Choroid plexus epithelial cell (primary cell): ENCODE measurements at regions not wholly inside any gene's neighbourhood (a gene's known extent, or its start where the extent isn't known, plus 50 kb on each side); places are given as distances from the start of the nearest gene placed in this dataset.

Experiments used
- DNase-seq: peaks from one replicate; pipeline ENCODE4 v3.0.0-alpha.2; 2010; ENCODE audit warnings: low read depth
- H3K4me3 ChIP-seq: 2 replicates; pipeline ENCODE4 v1.5.1; 2011; ENCODE audit warnings: low read depth, mild to moderate bottlenecking, control low read depth, low read length, moderate library complexity
- TF ChIP-seq, protein P1 (sequence below): conservative IDR thresholded peaks from 2 replicates; pipeline ENCODE4 v1.5.1; 2011; ENCODE audit warnings: low read depth, mild to moderate bottlenecking, control low read depth, inconsistent platforms, low read length, moderate library complexity

DNA sequence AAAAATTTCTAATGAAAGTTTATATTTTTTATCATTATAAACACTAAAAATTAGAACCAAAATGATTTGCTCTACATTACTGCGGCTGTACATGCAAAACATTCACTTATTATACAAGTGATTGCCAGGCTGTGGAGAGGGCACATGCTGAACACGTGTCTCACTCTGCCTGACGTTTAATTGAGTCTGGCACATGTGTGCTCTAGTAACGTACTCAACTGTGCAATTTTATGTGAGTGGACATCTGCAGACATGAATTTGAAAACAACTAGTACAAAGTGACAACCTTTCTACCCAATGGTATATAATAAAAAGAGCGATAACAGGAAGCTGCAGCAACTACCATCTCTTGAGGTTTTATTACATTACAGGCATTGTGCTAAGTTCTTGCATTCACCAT lies 341.4 kb downstream of the KLF12 start:
- TF ChIP-seq, protein P1, sequence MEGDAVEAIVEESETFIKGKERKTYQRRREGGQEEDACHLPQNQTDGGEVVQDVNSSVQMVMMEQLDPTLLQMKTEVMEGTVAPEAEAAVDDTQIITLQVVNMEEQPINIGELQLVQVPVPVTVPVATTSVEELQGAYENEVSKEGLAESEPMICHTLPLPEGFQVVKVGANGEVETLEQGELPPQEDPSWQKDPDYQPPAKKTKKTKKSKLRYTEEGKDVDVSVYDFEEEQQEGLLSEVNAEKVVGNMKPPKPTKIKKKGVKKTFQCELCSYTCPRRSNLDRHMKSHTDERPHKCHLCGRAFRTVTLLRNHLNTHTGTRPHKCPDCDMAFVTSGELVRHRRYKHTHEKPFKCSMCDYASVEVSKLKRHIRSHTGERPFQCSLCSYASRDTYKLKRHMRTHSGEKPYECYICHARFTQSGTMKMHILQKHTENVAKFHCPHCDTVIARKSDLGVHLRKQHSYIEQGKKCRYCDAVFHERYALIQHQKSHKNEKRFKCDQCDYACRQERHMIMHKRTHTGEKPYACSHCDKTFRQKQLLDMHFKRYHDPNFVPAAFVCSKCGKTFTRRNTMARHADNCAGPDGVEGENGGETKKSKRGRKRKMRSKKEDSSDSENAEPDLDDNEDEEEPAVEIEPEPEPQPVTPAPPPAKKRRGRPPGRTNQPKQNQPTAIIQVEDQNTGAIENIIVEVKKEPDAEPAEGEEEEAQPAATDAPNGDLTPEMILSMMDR = no peak
- H3K4me3 ChIP-seq = no peak overlapping the region
- DNase-seq = no peak

DNA sequence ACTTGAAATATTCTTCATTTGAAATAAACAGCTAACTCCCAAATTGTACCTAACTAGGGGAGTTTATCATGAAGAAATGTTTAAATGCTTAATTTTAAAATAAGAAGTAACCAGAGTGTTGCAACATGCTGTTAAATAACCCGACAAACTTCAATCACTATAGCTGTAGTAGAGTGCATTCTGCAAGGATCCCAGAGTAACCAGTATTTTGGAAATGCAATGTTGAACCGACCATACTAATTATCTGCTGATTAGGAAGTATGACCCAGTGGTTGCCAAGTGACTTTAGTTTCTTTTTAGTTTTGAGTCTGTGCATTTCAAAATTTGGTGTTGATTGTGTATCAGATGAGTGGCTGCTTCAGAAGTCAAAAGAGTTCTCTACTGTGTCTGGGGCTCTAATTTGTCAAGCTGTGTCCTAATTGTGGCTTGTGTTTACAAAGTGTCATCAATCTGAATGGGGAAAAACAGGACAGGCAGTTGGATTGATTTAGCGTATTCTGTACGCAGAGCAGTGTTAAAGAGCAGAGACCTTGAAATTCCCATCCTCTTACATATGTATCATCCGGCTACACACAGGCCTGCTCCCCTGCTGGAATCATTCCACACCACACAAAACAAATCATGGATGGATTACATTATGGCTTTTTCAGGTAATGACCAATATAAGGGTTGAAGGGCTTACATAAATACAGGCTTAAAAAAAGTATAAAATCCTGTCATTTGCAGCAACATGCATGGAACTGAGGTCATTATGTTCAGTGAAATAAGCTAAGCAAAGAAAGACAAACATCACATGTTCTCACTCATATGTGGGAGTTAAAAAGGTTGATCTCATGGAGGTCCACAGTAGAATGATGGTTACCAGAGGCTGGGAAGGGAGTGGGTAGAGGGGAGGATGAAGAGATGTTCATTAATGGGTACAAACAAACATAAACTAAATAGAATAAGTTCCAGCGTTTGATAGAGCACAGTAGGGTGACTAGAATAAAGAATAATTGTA lies 351.5 kb downstream of the KLF12 start:
- H3K4me3 ChIP-seq = no peak overlapping the region
- peak; percentile 69 for DNase-seq

DNA sequence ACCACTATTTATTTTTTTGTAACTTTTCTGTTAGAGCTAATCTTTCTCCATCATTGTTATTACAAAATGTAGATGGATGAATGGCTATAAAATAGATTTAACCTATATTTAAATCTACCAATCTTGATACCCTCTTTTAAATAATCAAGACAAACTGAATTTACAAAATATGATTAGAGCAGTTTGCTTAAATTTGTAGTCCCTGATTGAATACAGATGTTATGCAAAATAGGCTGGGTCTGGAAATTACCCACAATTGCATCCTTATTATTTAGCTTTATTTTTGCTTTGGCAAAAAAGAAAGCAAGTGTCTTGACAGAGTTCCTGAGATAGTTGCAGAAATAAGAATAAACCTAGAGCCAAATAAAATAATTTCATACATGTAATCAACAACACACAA lies 352.8 kb downstream of the KLF12 start:
- TF ChIP-seq, protein P1 = no peak
- H3K4me3 ChIP-seq = no peak overlapping the region
- DNase-seq = no peak

More for the DNA sequence above, 351.5 kb downstream of the KLF12 start:
- TF ChIP-seq, protein P1 = peak; percentile 10

DNA sequence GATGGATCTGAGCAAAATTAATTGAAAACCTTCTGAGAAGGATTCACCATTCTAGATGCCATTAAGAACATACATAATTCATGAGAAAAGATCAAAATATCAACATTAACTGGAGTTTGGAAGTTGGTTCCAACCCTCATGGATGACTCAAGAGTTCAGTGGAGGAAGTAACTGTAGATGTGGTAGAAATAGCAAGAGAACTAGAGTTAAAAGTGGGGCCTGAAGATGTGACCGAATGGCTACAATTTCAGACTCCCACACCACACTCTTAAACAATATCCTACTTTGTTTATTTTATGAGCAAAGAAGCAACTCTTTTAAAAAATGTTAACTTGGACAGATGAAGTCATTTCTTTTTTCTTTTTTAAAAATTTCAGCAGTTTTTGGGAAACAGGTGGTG lies 354.3 kb downstream of the KLF12 start:
- no peak overlapping the region for H3K4me3 ChIP-seq
- TF ChIP-seq, protein P1 = no peak
- no peak for DNase-seq

DNA sequence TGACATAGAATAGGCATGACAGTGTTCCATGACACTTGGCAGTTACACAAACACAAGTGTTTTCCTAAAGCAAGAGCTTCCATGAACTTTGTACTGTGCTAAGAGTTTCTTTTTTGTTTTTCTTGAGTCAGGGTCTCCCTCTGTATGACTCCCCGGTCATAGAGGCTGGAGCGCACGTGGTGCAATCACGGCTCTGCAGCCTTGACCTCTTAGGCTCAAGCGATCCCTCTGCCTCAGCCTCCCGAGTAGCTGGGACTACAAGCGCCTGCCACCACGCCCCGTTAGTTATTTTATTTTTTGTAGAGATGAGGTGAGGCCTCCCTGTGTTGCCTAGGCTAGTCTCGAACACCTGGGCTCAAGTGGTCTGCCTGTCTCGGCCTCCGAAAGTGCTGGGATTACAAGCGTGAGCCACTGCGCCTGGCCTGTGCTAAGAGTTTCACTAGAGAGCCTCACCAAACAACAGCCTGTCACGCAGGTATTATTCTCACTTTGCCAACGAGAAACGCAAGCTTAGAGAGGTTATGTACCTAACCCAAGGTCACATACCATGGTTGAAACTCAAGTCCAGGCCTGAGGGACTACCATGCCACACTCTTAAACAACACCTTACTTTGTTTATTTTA lies 355.9 kb downstream of the KLF12 start:
- no peak overlapping the region for H3K4me3 ChIP-seq
- TF ChIP-seq, protein P1 = no peak
- DNase-seq = no peak

DNA sequence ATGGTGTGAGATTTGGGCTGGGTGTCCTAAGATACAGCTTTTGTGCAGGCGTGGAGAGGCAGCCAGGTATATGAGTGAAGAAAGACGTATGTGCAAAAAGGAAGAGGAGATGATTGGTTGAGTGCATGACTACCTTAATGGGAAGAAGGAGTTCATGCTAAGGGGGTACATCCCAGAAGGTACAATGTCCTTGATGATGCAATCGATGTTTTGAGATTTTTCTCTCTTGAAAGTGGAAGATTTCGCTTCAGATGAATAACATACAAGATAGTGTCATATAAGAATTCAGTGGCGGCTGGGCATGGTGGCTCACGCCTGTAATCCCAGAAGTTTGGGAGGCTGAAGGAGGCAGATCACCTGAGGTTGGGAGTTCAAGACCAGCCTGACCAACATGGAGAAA lies 357.1 kb downstream of the KLF12 start:
- TF ChIP-seq, protein P1 = no peak
- no peak for DNase-seq
- H3K4me3 ChIP-seq = no peak overlapping the region
